ENCODE measurements at regions not wholly inside any gene's neighbourhood (a gene's known extent, or its start where the extent isn't known, plus 50 kb on each side); places are given as distances from the start of the nearest gene placed in this dataset.

GRCh38 chr5:67495072-67495471 is 298.5 kb upstream of the CD180 start:
- no peak for ATAC-seq
- TF ChIP-seq JUN (CRISPR knock-in tag; IDR thresholded peaks at IDR 0.05) (no peak), NR2C2 (CRISPR knock-in tag; IDR thresholded peaks at IDR 0.05) (no peak), JAZF1 (CRISPR knock-in tag; IDR thresholded peaks at IDR 0.05) (no peak), TCF7 (CRISPR knock-in tag; IDR thresholded peaks at IDR 0.05; ENCODE audit: low read depth) (no peak), FOXP4 (CRISPR knock-in tag; IDR thresholded peaks at IDR 0.05) (no peak), HMGA2 (CRISPR knock-in tag; IDR thresholded peaks at IDR 0.05) (no peak), NR1H2 (CRISPR knock-in tag; IDR thresholded peaks at IDR 0.05) (no peak), USF2 (CRISPR knock-in tag; IDR thresholded peaks at IDR 0.05) (no peak), GRHL2 (CRISPR knock-in tag; IDR thresholded peaks at IDR 0.05; ENCODE audit: insufficient replicate concordance, severe bottlenecking) (no peak), FOXP1 (CRISPR knock-in tag; IDR thresholded peaks at IDR 0.05; ENCODE audit: borderline replicate concordance) (no peak), SOX15 (CRISPR knock-in tag; IDR thresholded peaks at IDR 0.05) (no peak), ZMAT4 (CRISPR knock-in tag; IDR thresholded peaks at IDR 0.05) (no peak), AR (CRISPR knock-in tag; IDR thresholded peaks at IDR 0.05) (no peak)
- ChIA-PET POLR2A (no interaction called here), CTCF (no interaction called here)
- no peak overlapping the region for H3K27ac Mint-ChIP-seq
- no peak for DNase-seq (ENCODE audit: low spot score)
- no peaks in the 10 kb centered on the region for H3K27me3 Mint-ChIP-seq (ENCODE audit: low read depth)
- no peak overlapping the region for H3K4me3 Mint-ChIP-seq
- peaks cover 8% of the 10 kb centered on the region for H3K36me3 Mint-ChIP-seq
- peaks cover 10% of the 10 kb centered on the region for H3K9me3 Mint-ChIP-seq
- H3K4me1 Mint-ChIP-seq, result peaks cover 3% of the 10 kb centered on the region

- Mint-ChIP-seq H3K36me3 (peaks cover 1% of the 10 kb centered on the region), H3K9me3 (peaks cover 2% of the 10 kb centered on the region), H3K4me1 (peaks cover 3% of the 10 kb centered on the region), H3K27me3 (ENCODE audit: low read depth) (no peaks in the 10 kb centered on the region), H3K4me3 (no peak overlapping the region), H3K27ac (no peak overlapping the region)
- DNase-seq (ENCODE audit: low spot score) (no peak), ATAC-seq (no peak)
- CTCF ChIA-PET, result interaction anchor here (0.9 to 1.4 kb wide), 2 partner anchors 248 to 759 kb away, joined by 4 to 9 read pairs; no protein-coding TSS in a partner anchor
- TF ChIP-seq CDX4 (CRISPR knock-in tag; IDR thresholded peaks at IDR 0.05; ENCODE audit: borderline replicate concordance), result no peak
- TF ChIP-seq AR (CRISPR knock-in tag; IDR thresholded peaks at IDR 0.05), result no peak
- no peak for TF ChIP-seq E2F5 (CRISPR knock-in tag; IDR thresholded peaks at IDR 0.05)
- no peak for TF ChIP-seq AFF4 (CRISPR knock-in tag; IDR thresholded peaks at IDR 0.05; ENCODE audit: borderline replicate concordance)
- no peak for TF ChIP-seq NFATC4 (CRISPR knock-in tag; IDR thresholded peaks at IDR 0.05)
- POLR2A ChIA-PET, result no interaction called here
Observed at GRCh38 chr5:67494186-67494855, 297.7 kb upstream of the CD180 start.

Data from WTC11 (cell line).